ENCODE measurements at regions not wholly inside any gene's neighbourhood (a gene's known extent, or its start where the extent isn't known, plus 50 kb on each side); places are given as distances from the start of the nearest gene placed in this dataset.

DNA sequence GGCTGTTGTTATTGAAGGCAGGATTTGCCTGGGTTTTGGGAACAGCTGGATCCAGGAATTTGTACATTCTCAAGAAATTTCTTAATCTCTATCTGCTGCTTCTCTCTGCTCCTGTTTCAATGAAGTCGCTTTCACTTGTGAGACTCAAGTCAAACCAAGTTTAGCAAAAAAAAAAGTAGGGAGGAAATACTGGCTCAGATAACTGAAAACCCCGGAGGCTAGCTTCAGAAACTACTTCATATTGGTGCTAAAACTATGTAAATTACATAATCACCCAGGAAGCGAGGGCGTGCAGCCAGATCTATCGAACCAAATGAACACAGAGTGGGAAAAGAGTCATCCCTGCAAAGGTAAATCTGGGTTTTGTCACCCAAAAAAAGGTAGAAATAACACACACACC, 68.3 kb upstream of the FICD start:
- TF ChIP-seq, protein P1, sequence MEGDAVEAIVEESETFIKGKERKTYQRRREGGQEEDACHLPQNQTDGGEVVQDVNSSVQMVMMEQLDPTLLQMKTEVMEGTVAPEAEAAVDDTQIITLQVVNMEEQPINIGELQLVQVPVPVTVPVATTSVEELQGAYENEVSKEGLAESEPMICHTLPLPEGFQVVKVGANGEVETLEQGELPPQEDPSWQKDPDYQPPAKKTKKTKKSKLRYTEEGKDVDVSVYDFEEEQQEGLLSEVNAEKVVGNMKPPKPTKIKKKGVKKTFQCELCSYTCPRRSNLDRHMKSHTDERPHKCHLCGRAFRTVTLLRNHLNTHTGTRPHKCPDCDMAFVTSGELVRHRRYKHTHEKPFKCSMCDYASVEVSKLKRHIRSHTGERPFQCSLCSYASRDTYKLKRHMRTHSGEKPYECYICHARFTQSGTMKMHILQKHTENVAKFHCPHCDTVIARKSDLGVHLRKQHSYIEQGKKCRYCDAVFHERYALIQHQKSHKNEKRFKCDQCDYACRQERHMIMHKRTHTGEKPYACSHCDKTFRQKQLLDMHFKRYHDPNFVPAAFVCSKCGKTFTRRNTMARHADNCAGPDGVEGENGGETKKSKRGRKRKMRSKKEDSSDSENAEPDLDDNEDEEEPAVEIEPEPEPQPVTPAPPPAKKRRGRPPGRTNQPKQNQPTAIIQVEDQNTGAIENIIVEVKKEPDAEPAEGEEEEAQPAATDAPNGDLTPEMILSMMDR (IDR thresholded peaks at IDR 0.05), result no peak
- no peak for TF ChIP-seq POLR2A (IDR thresholded peaks at IDR 0.05)

Measured in lower leg skin (tissue), 3 donors.